Fibroblast of villous mesenchyme (primary cell): ENCODE measurements at regions not wholly inside any gene's neighbourhood (a gene's known extent, or its start where the extent isn't known, plus 50 kb on each side); places are given as distances from the start of the nearest gene placed in this dataset.

ENCODE experiments used
- DNase-seq: peaks from one replicate; pipeline ENCODE4 v3.0.0-alpha.2; 2010; ENCODE audit warnings: low read depth
- H3K4me3 ChIP-seq: 2 replicates; pipeline ENCODE4 v1.5.1; 2011; ENCODE audit warnings: low read depth, mild to moderate bottlenecking, low read length
- TF ChIP-seq, protein P1 (sequence below): IDR thresholded peaks from 2 replicates; pipeline ENCODE4 v1.5.1; 2012; ENCODE audit warnings: low read depth, mild to moderate bottlenecking, low read length; ENCODE audit not compliant: insufficient read depth

DNA sequence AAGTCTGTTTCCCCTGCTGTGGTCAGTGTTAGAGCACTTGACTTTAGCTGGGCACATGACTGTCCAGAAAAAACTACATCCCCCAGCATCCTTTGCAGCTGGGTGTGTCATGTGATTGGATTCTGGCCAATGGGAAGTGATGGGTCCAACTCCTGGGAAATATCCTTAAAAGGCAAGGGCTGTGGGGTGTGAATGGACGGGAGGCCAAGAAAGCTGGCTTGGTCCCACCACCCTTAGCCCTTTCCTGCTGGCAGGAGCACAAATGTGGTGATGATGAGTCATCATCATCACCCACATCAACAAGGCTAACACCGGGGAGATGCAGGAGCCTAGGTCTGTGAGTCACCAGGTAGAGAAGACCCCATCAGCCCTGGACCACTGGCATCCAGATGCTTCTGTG lies 341.7 kb downstream of the C16orf95 start:
- peak; percentile 79 for DNase-seq
- H3K4me3 ChIP-seq: no peak overlapping the region
- TF ChIP-seq, protein P1, sequence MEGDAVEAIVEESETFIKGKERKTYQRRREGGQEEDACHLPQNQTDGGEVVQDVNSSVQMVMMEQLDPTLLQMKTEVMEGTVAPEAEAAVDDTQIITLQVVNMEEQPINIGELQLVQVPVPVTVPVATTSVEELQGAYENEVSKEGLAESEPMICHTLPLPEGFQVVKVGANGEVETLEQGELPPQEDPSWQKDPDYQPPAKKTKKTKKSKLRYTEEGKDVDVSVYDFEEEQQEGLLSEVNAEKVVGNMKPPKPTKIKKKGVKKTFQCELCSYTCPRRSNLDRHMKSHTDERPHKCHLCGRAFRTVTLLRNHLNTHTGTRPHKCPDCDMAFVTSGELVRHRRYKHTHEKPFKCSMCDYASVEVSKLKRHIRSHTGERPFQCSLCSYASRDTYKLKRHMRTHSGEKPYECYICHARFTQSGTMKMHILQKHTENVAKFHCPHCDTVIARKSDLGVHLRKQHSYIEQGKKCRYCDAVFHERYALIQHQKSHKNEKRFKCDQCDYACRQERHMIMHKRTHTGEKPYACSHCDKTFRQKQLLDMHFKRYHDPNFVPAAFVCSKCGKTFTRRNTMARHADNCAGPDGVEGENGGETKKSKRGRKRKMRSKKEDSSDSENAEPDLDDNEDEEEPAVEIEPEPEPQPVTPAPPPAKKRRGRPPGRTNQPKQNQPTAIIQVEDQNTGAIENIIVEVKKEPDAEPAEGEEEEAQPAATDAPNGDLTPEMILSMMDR: no peak

DNA sequence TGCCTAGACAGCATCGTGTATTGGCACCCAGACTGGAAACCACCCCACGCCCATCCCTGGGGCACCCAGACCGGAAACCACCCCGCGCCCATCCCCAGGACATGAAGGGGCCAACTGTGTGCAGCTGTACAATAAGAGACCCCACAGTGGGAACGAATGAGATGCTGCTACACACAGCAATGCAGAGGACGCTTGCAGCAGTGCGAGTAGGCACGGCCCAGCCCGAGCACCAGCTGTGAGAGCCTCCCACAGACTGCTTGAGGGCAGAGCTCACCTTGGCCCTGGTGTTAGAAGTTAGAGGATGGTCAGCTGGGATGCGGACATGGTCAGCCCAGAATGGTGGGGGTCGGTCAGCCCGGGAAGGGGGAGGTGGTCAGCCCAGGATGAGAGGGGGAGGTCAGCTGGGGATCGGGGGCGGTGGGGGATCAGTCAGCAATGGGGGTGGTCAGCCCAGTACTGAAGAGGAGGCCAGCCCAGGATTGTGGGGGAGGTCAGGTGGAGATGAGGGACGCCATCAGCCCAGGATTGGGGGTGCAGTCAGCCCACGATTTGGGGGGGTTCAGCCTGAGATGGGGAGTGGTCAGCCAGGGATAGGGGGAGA lies 340.0 kb downstream of the C16orf95 start:
- no peak overlapping the region for H3K4me3 ChIP-seq
- TF ChIP-seq, protein P1: no peak
- no peak for DNase-seq

DNA sequence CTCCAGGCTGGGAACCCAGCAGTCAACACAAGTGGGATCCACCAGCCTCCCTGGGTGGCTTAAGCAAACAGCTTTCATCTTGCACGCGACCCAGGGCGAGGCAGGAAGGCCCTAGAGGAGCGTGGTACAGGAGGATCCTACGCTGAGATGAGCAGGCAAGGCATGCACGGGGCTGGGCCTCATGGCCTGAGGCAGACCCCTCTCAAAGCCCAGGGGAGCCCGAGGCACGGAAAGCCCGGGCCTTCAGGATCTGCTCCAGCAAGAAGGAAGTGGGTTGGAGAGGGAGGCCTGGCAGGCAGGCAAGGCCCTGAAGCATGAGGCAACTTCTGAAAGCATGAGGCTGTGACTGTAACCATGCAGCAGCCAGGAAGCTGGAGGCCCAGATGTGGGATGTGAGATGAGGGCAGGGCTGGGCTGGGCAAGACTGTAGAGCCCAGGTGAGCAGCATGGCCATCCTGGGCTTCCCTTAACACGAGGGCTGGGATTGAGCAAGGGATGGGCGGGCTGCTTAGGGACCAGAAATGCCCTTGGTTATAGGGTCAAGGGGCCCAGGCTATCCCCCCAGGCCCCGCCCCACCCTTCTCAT lies 338.7 kb downstream of the C16orf95 start:
- TF ChIP-seq, protein P1: no peak
- no peak for DNase-seq
- no peak overlapping the region for H3K4me3 ChIP-seq

DNA sequence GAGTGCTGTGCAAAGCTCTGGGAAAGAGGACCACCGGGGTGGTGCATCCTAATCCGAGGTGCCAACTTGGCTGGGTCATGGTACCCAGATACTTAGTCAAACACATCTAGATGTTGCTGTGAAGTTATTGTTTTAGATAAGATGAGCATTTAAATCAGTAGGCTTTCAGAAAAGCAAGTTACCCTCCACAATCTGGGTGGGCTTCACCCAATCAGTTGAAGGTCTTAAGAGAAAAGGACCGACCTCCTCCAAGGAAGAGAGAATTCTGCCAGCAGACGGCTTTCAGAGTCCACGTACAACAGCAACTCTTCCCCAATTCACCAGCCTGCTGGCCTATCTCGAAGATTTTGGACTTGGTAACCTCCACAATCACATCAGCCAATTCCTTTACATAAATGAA lies 338.1 kb downstream of the C16orf95 start:
- no peak overlapping the region for H3K4me3 ChIP-seq
- TF ChIP-seq, protein P1: no peak
- DNase-seq: no peak

DNA sequence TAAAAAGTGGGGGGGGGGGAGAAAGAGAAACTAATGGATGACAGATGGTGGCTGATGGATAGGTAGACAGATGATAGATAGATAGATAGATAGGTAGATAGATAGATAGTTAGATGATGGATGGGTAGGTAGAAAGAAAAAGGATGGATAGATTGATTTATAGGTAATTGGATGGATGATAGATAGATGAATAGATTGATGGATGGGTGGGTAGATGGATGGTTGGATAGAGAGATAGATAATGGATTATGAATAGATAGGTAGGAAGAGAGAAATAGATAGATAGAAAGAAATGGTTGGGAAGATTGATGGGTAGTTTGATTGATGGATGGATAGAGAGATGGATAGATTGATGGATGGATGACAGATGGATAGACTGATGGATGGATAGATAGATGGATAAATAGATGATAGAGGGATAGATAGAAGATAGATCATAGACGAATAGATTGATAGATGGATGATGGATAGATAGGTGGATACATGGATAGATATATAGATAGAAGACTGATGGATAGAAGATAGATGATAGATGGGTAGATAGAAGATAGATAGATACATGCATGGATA lies 337.1 kb downstream of the C16orf95 start:
- H3K4me3 ChIP-seq: no peak overlapping the region
- no peak for DNase-seq
- TF ChIP-seq, protein P1: no peak

DNA sequence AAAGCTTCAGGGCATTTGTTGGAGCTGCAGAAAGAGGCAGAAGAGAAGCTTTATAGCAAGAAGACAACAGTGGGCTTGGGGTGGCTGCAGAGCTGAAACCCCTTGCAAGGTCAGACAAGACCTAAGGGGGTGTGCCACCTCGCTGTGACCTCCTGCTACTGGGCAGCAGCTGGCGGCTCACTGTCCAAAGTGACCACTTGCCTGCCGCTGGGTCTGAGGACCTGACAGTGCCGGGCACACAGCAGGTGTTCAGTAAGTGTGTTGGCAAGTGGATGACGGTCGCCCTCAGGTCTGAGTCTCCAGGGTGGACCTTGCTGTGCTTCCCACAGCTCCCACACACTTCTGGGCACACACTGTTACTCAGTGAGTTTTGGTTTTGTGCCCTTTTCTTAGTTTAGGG lies 336.5 kb downstream of the C16orf95 start:
- TF ChIP-seq, protein P1: no peak
- no peak overlapping the region for H3K4me3 ChIP-seq
- DNase-seq: no peak

DNA sequence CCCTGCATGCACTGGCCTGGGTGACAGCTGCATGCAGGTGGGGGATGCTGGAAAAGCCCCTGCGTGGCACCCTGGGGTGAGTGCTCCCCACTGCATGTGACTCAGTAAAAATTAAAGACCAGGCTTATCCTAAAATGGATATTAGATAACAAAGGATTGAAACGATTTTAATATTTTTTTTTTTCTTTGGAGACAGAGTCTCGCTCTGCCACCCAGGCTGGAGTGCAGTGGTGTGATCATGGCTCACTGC lies 334.9 kb downstream of the C16orf95 start:
- DNase-seq: no peak
- TF ChIP-seq, protein P1: no peak
- H3K4me3 ChIP-seq: no peak overlapping the region
